Superior temporal gyrus (tissue), 1 donor: ENCODE measurements at regions not wholly inside any gene's neighbourhood (a gene's known extent, or its start where the extent isn't known, plus 50 kb on each side); places are given as distances from the start of the nearest gene placed in this dataset.

ENCODE experiments used
- DNase-seq: peaks from one replicate; pipeline ENCODE4 v3.0.0-alpha.2; 2016; ENCODE audit errors: extremely low spot score

- no peak for DNase-seq
Measured at GRCh38 chr6:50102676-50103075, 52.9 kb upstream of the DEFB112 start.

DNA sequence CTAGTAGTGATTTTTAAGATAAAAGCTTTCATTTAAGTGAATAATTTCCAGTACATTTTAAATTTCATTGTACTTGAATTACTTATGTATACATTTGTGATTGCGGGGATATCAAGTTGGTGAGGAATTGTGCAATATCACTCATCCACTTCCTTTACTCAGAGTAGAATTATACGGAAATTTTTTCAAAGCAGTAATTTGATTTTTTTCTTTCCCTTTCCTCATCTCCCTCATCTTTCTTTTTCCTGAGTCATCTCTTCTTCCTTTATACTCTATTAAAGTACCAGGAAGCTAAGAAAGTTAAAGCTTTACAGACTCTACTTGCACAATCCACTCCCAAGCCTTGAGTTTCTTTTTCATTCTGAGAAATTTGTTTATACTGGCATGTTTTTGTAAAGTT, 60.9 kb upstream of the DEFB112 start:
- no peak for DNase-seq

- no peak for DNase-seq
Measured at GRCh38 chr6:50112981-50113857, 63.5 kb upstream of the DEFB112 start.

DNA sequence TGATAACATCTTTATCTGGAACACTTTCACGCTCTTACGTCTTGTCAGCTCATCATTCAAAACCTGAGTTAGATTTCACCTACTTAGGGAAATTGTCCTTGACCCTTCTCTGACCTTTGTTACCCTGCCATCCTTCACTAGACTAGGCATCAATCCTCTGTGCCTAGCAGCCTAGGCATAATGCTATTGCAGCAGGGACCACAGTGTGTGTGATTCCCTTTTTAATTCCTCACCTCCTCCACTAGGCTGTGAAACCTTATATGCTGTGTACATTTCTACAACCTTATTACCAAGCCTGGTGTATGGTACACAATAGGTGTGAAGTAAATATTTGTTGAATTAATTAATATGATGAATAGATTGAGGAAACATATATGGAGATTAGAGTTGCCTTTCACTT, 66.7 kb upstream of the DEFB112 start:
- DNase-seq, result no peak

DNA sequence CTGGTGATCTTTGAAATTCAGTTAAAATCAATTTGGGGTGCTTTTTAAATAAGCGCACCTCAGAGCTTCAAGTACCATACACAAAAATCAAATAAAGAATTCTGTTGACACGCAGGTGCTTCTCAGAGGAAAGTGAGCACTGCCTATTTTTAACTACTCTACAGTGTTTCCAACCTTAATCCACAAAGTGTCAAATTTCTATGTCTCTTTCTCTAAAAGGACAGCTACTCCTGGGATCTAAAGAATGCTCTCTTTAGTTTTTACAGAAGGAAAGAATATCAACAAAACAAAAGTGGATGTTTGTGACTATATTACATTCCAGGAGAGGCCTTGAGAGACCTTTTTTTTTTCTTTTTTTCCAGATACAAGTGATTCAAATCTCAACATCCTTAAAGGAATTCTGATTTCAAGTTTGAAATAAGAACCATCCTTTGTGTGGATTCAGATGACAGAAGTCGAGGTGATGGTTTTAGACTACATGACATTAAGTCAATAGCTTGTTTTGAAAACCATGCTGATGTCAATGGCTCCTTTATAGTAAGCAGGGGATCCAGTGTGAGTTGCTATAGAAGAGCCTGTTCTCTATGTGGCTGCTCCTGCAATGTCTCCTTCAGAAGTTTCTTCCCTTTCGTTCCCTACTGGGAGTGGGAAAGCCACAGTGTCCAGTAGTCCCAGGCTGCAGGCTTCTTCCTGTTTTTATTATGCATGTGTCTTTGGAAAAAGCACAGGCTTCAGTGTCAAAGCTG, 67.2 kb upstream of the DEFB112 start:
- no peak for DNase-seq

- no peak for DNase-seq
Measured at GRCh38 chr6:50120300-50120699, 70.6 kb upstream of the DEFB112 start.

DNA sequence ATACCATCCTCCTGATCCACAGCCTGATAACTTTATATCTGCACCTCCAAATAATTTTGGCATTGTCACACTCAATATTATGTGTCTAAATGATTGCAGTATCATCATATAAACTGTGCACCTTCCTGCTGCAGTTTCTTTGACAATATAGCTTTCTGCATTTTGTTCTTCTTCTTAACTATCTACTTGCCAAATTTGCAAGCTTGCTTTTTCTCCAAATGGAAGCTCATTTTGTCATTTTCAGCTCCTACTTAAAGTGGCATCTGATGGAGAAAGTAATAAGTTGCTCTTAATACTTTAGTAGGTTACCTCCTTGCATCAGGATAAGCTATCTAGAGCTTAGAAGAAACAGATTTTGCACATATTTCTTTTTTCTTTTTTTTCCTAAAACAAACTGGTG, 74.0 kb upstream of the DEFB112 start:
- no peak for DNase-seq

- no peak for DNase-seq
Measured at GRCh38 chr6:50124572-50124971, 74.8 kb upstream of the DEFB112 start.

DNA sequence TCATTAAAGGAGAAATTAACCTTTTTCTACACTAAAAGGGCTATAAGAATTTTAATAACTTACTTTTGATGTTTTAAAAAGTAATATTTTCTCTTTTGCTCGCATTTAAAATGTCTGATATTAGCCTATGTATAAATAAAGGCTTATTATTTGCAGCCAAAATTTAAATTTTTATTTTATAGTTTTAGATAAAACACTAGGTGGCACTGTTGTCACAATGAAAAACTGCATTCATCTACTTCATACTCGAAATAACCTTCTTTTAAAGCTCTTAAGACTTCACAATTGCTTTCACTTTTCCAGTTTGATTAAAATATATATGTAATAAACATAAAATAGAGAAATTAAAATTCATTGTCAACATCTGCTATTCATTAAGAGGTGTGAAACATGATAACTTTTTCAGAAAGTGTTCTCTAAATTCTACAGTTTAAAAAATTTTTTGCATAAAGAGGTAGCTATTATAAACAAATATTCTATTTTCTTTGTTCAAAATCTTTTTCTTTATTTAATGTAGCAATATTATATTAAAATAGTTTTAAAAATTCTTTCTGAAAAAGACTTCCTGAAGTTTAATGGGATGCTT, 78.8 kb upstream of the DEFB112 start:
- DNase-seq, result peak; percentile 68

DNA sequence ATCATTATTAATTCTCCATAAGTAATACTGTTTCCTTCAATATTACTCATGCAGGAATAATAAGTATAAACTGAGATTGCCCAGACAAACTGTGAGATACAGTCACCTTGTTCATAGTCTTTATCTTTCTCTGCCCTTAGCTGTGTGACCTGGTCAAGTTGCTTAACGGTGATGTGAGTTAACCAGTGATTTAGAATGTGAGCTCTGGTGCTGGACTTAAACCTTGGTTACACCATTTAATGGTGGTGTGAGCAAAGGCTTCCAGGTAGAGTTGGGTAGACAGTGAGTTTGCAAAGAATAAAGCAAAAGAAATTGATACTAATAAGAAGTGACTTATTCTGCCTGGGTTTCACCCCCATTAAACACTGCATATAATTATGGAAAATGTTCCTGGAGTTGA, 86.2 kb upstream of the DEFB112 start:
- no peak for DNase-seq

GRCh38 chr6:50141100-50141499, 91.4 kb upstream of the DEFB112 start:
- DNase-seq, result no peak

DNA sequence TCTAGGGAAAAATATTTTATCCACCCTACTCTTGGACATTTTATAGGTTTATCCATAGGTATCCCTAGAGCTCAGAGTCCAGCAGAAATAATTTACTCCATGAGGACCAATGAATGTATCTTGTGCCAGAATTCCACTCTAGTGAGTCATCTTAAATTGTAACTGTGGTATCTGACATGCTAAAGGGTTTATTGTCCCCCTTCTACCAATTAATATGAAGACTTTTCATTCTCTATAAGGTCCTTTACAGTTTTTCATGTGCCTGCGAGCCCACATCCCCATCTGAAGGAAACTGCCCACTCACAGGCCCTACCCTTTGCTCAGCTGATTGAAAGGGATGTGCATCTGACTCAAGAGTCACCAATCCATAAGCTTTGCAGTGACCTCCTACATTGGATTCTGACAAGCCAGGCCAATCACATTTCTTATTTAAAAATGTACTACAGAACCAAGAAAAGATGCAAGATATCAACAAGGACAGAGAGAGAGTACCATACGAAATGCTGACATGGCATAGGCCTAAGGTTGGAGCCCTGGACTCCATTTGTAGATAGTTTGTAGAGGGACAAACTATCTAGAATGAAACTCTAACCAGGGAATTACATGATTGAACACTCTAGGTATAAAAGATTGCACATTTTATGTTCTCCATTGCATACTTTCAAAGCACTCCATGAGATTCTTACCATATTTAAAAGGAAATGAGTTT, 93.4 kb upstream of the DEFB112 start:
- DNase-seq, result no peak

GRCh38 chr6:50145125-50145524, 95.4 kb upstream of the DEFB112 start:
- DNase-seq, result no peak

DNA sequence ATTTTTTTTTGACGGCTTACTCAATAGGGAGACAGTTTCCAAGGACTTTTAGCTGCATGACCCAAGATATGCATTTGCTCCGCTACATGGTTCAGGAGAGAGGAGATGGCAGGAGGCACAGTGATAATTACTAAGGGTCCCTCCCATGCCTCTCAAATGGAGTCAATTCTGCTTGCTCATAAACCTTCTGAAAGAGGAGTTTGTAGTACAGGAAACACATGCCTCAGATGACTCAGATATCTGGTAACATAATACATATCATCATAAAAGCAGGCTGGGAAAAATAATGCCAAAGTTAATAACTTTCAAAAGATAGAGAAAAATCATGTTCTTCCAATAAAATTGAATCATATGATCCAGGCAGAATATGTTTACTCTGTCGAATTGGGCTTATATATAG, 97.6 kb upstream of the DEFB112 start:
- no peak for DNase-seq

GRCh38 chr6:50180646-50181045, 130.9 kb upstream of the DEFB112 start:
- DNase-seq, result no peak

- DNase-seq, result no peak
Measured at GRCh38 chr6:50185006-50185405, 135.3 kb upstream of the DEFB112 start.

DNA sequence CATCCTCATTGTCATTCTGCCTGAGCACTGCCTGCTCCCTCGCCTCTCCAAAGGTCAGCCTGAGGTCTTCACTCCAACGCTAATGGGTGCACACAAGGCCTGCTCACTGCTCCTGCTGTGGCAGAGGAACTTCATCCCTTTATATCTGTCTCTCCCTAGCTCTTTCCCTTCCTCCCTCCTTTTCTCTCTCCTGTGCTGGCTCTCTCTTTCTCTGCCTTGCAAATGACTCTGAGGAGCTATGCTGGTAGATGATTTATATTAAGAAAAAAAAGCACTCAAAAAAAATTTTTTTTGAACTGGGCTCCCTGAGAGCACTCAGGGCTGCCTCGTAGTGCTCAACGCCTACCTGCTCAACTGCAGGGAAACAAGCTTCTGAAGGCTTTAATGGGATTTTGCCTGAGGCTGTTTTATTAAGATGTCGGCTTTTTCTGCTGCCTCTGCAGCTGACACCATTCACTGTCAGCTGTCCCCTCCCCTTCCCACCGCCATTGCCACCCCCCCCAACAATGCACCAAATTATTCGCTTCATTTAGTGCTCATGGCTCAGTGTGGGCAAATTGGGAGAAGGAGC, 137.7 kb upstream of the DEFB112 start:
- no peak for DNase-seq

GRCh38 chr6:50198245-50198644, 148.5 kb upstream of the DEFB112 start:
- no peak for DNase-seq

- DNase-seq, result no peak
Measured at GRCh38 chr6:50202766-50203165, 153.0 kb upstream of the DEFB112 start.

DNA sequence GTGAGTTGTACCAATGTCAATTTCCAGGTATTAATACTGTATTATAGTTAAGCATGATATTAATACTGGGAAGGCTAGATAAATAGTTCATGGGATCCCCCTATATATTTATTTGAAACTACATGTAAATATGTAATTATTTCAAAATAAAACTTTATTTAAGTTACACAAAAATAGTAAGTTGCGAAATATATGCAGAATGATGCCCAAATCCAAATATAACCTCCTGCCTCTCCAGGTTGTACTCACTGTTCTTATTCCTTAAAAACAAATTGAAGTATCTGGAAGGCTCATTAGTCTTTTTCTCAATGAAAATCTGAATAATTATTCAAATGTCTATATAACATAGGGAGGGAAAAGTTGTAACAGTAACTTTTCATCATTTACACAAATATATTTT, 161.9 kb upstream of the DEFB112 start:
- DNase-seq, result no peak

DNA sequence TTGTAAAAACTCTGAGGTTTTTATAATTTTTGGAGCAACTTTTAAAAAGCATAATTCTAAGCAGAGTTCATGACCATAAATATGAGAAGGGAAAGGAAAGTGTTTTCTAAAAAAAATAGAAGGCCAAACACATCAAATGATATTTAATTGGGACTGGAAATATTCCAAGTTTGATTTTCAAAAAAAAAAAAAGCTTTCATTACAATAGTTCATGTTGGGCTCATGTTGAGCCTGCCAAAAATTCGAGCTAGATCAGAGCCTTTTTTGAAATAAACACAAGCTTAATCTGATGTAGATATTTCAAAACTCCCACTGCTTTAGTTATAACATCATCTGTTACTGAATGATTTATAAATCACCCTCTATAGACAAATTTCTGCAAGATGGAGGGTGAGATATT, 163.4 kb upstream of the DEFB112 start:
- no peak for DNase-seq

DNA sequence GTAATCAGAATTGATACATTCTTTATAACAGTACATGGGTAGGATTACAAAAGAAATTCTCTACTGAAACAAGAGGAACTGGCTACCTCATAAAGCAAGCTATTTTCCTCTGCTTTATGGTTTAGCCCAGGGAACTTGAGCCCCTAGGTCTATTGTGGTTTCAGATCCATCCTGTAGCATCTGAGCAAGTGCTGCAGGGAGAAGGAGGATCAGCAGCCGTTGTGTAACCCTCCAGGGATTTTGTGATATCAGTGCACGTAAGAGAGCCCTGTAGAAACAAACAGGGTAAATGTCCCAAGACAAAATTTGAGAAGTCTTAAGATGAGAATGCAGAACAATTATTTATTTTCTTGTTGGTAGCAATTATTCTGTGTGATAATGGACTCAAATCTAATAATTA, 165.2 kb upstream of the DEFB112 start:
- no peak for DNase-seq
